SK-N-DZ (cell line): ENCODE measurements at regions not wholly inside any gene's neighbourhood (a gene's known extent, or its start where the extent isn't known, plus 50 kb on each side); places are given as distances from the start of the nearest gene placed in this dataset.

Source experiments
- DNase-seq: peaks from one replicate; pipeline ENCODE4 v3.0.0-alpha.2; 2015; ENCODE audit warnings: low spot score
- small RNA-seq, 2 experiments: library from RNA; depleted of rRNA; stranded (forward); fragments of <200 nt; gene quantifications; one replicate each; pipeline ENCODE3, GENCODE V24; 2014

- DNase-seq: no peak
Measured at GRCh38 chr14:38143659-38144505, 63.8 kb upstream of the SSTR1 start.

GRCh38 chr14:38145142-38145541 is 62.6 kb upstream of the SSTR1 start:
- no peak for DNase-seq

GRCh38 chr14:38150075-38150474 is 57.6 kb upstream of the SSTR1 start:
- DNase-seq: no peak

Small RNA genes lying in the stretch of these regions (small RNA-seq; reads per million reads assigned to genes)
- gene RF00406: 1.6 to 1.8 reads per million in 2 experiments
- gene RNU6-1277P: 0 reads per million in 2 experiments
